Activated CD4-positive, alpha-beta T cell treated with anti-CD3 and anti-CD28 coated beads for 24 hours (primary cell): ENCODE measurements at regions not wholly inside any gene's neighbourhood (a gene's known extent, or its start where the extent isn't known, plus 50 kb on each side); places are given as distances from the start of the nearest gene placed in this dataset.
"Not testable (repeated sequence)": the region's sequence is repeated elsewhere in the genome, so short reads cannot be mapped to it uniquely, and the experiment has no call there.

Experiments
- DNase-seq, 2 donors: peaks; one replicate each; pipeline ENCODE4 v3.0.0-alpha.2; 2020; ENCODE audit warnings: low read depth in 2 of 2

- DNase-seq: no peak
These were observed 97.4 kb downstream of the EMB start for GRCh38 chr5:50343715-50344114.

- no peak for DNase-seq
These were observed 100.3 kb downstream of the EMB start for GRCh38 chr5:50340757-50341156.

- DNase-seq: not testable (repeated sequence)
These were observed 110.5 kb downstream of the EMB start for GRCh38 chr5:50330633-50331032.

GRCh38 chr5:50328193-50328729, 112.8 kb downstream of the EMB start:
- no peak for DNase-seq

GRCh38 chr5:50325237-50325832, 115.8 kb downstream of the EMB start:
- peak in 1 of 2 donors; percentile 0 for DNase-seq

GRCh38 chr5:50320131-50320749, 120.8 kb downstream of the EMB start:
- no peak for DNase-seq

GRCh38 chr5:50318220-50318619, 122.9 kb downstream of the EMB start:
- no peak for DNase-seq

GRCh38 chr5:50306488-50306887, 134.6 kb downstream of the EMB start:
- not testable (repeated sequence) for DNase-seq

GRCh38 chr5:50302815-50303490, 138.1 kb downstream of the EMB start:
- DNase-seq: no peak

- DNase-seq: no peak
These were observed 139.3 kb downstream of the EMB start for GRCh38 chr5:50301756-50302155.

GRCh38 chr5:50300878-50301277, 140.2 kb downstream of the EMB start:
- no peak for DNase-seq

- DNase-seq: no peak
These were observed 141.2 kb downstream of the EMB start for GRCh38 chr5:50299896-50300295.

- no peak for DNase-seq
These were observed 148.2 kb downstream of the EMB start for GRCh38 chr5:50292735-50293394.

- not testable (repeated sequence) for DNase-seq
These were observed 160.6 kb downstream of the EMB start for GRCh38 chr5:50280461-50280860.
